Keratinocyte (primary cell): ENCODE measurements at regions not wholly inside any gene's neighbourhood (a gene's known extent, or its start where the extent isn't known, plus 50 kb on each side); places are given as distances from the start of the nearest gene placed in this dataset.
"Not testable (repeated sequence)": the region's sequence is repeated elsewhere in the genome, so short reads cannot be mapped to it uniquely, and the experiment has no call there.

ENCODE experiments used
- DNase-seq: peaks from one replicate; pipeline ENCODE4 v3.0.0-alpha.2; 2011; ENCODE audit warnings: low read depth, missing footprints, low spot score
- FAIRE-seq: peaks from 2 replicates; lab custom pipeline; 2011; peaks lifted over from hg19 to GRCh38; lab: Jason Lieb, UNC
- H2AFZ ChIP-seq: 2 replicates; pipeline ENCODE4 v1.6.0; 2012; ENCODE audit warnings: low read length, control low read depth, inconsistent platforms; ENCODE audit not compliant: control insufficient read depth
- H3K27ac ChIP-seq: 2 replicates; pipeline ENCODE4 v1.5.1; 2011; ENCODE audit warnings: low read length; ENCODE audit not compliant: control insufficient read depth, insufficient read depth
- H3K27me3 ChIP-seq: 3 replicates; pipeline ENCODE4 v1.6.0; 2011; ENCODE audit warnings: low read length; ENCODE audit not compliant: control insufficient read depth, insufficient read depth; ENCODE audit errors: extremely low read depth
- H3K36me3 ChIP-seq, 2 experiments: 2 replicates in 1 of 2; 3 replicates in 1 of 2; pipeline ENCODE4 v1.5.1; 2011; ENCODE audit warnings: low read length in 2 of 2, mild to moderate bottlenecking in 1 of 2; ENCODE audit not compliant: control insufficient read depth in 2 of 2, insufficient read depth in 2 of 2; ENCODE audit errors: extremely low read depth in 1 of 2
- H3K4me1 ChIP-seq: 3 replicates; pipeline ENCODE4 v1.5.1; 2011; ENCODE audit warnings: low read length; ENCODE audit not compliant: control insufficient read depth, insufficient read depth; ENCODE audit errors: extremely low read depth
- H3K4me2 ChIP-seq: 3 replicates; pipeline ENCODE4 v1.6.0; 2011; ENCODE audit warnings: low read depth, low read length; ENCODE audit not compliant: control insufficient read depth, insufficient read depth; ENCODE audit errors: extremely low read depth
- H3K4me3 ChIP-seq, 3 experiments: fragments of 200-600 bp in 1 of 3; sonication (generic) in 1 of 3; 2 replicates in 2 of 3; 3 replicates in 1 of 3; pipeline ENCODE4 v1.5.1; 2011 to 2016; ENCODE audit warnings: low read length in 3 of 3, mild to moderate bottlenecking in 3 of 3, control low read depth in 2 of 3, inconsistent platforms in 1 of 3, low read depth in 1 of 3, mixed read lengths in 1 of 3, mixed run types in 1 of 3, moderate library complexity in 1 of 3; ENCODE audit not compliant: control insufficient read depth in 2 of 3, insufficient read depth in 2 of 3; ENCODE audit errors: extremely low read depth in 1 of 3
- H3K79me2 ChIP-seq: 2 replicates; pipeline ENCODE4 v1.6.0; 2012; ENCODE audit warnings: low read length; ENCODE audit not compliant: control insufficient read depth, insufficient read depth
- H3K9ac ChIP-seq: 3 replicates; pipeline ENCODE4 v1.6.0; 2011; ENCODE audit warnings: low read length; ENCODE audit not compliant: control insufficient read depth, insufficient read depth; ENCODE audit errors: extremely low read depth
- H3K9me1 ChIP-seq: 3 replicates; pipeline ENCODE4 v1.6.0; 2011; ENCODE audit warnings: low read length; ENCODE audit not compliant: control insufficient read depth, insufficient read depth; ENCODE audit errors: extremely low read depth
- H3K9me3 ChIP-seq: 2 replicates; pipeline ENCODE4 v1.5.1; 2012; ENCODE audit warnings: low read depth, low read length; ENCODE audit not compliant: control insufficient read depth
- H4K20me1 ChIP-seq: 3 replicates; pipeline ENCODE4 v1.6.0; 2011; ENCODE audit warnings: low read length; ENCODE audit not compliant: control insufficient read depth, insufficient read depth; ENCODE audit errors: extremely low read depth
- CTCF ChIP-seq, 3 experiments: IDR thresholded peaks in 1 of 3; conservative IDR thresholded peaks in 1 of 3; optimal IDR thresholded peaks in 1 of 3; 2 replicates in 2 of 3; 3 replicates in 1 of 3; pipeline versions ENCODE3 to v1.5.1; 2011; ENCODE audit warnings: low read length in 3 of 3, mild to moderate bottlenecking in 3 of 3, moderate library complexity in 2 of 3, control low read depth in 1 of 3, inconsistent platforms in 1 of 3; ENCODE audit not compliant: insufficient read depth in 2 of 3; ENCODE audit errors: extremely low read depth in 1 of 3
- EZH2 ChIP-seq: IDR thresholded peaks from one replicate; pipeline ENCODE4 v1.6.1; 2012; ENCODE audit warnings: inconsistent platforms, mild to moderate bottlenecking, low read length, moderate library complexity
- dilution Hi-C: fragments of 300-500 bp; cut with MboI; formaldehyde crosslinking; loops from one replicate; pipeline ENCODE4 v1.7.0; 2020; ENCODE audit warnings: low sequenced_read_pairs; ENCODE audit not compliant: extremely low pct_ligation_motif_present

GRCh38 chr1:203559523-203559922, 65.6 kb downstream of the OPTC start:
- FAIRE-seq: no peak
- TF ChIP-seq CTCF (optimal IDR thresholded peaks at IDR 0.05 in 1 of 3, IDR thresholded peaks at IDR 0.05 in 1 of 3, conservative IDR thresholded peaks at IDR 0.05 in 1 of 3; ENCODE audit: extremely low read depth in 1 of 3, insufficient read depth in 2 of 3, low read length in 3 of 3) (no peak), EZH2 (no peak)
- no peak overlapping the region for H3K9ac ChIP-seq
- DNase-seq: no peak
- dilution Hi-C loops: no loop called here
- no peaks in the 10 kb centered on the region for H3K27me3 ChIP-seq
- H3K4me2 ChIP-seq: no peak overlapping the region
- H3K79me2 ChIP-seq: no peaks in the 10 kb centered on the region
- H3K9me3 ChIP-seq: no peaks in the 10 kb centered on the region
- H3K9me1 ChIP-seq: peaks cover 4% of the 10 kb centered on the region
- H3K27ac ChIP-seq: peak overlapping the region; percentile 19
- no peaks in the 10 kb centered on the region for H4K20me1 ChIP-seq
- H3K4me3 ChIP-seq: no peak overlapping the region
- H2AFZ ChIP-seq: no peak overlapping the region
- no peaks in the 10 kb centered on the region for H3K36me3 ChIP-seq
- peaks cover 34% of the 10 kb centered on the region for H3K4me1 ChIP-seq

- FAIRE-seq: not testable (repeated sequence)
These were observed 64.9 kb upstream of the ATP2B4 start for GRCh38 chr1:203561761-203562160.

GRCh38 chr1:203563291-203563690, 63.3 kb upstream of the ATP2B4 start:
- no peak overlapping the region for H3K4me3 ChIP-seq
- H3K27me3 ChIP-seq: no peaks in the 10 kb centered on the region
- H4K20me1 ChIP-seq: no peaks in the 10 kb centered on the region
- no peak for FAIRE-seq
- H3K4me1 ChIP-seq: peaks cover 16% of the 10 kb centered on the region
- H3K9me1 ChIP-seq: no peaks in the 10 kb centered on the region
- H3K9ac ChIP-seq: no peak overlapping the region
- H2AFZ ChIP-seq: no peak overlapping the region
- H3K36me3 ChIP-seq: no peaks in the 10 kb centered on the region
- no peaks in the 10 kb centered on the region for H3K79me2 ChIP-seq
- H3K4me2 ChIP-seq: no peak overlapping the region
- DNase-seq: no peak
- dilution Hi-C loops: no loop called here
- no peaks in the 10 kb centered on the region for H3K9me3 ChIP-seq
- H3K27ac ChIP-seq: no peak overlapping the region
- TF ChIP-seq CTCF (optimal IDR thresholded peaks at IDR 0.05 in 1 of 3, IDR thresholded peaks at IDR 0.05 in 1 of 3, conservative IDR thresholded peaks at IDR 0.05 in 1 of 3; ENCODE audit: extremely low read depth in 1 of 3, insufficient read depth in 2 of 3, low read length in 3 of 3) (no peak), EZH2 (no peak)

More at GRCh38 chr1:203561761-203562160, 64.9 kb upstream of the ATP2B4 start:
- H2AFZ ChIP-seq, H3K4me3 ChIP-seq, H3K79me2 ChIP-seq, H3K4me2 ChIP-seq, dilution Hi-C loops, H3K9me3 ChIP-seq, H3K36me3 ChIP-seq, H3K27ac ChIP-seq, H3K9ac ChIP-seq, H3K9me1 ChIP-seq, H3K27me3 ChIP-seq, H4K20me1 ChIP-seq, DNase-seq: not testable (repeated sequence)
- H3K4me1 ChIP-seq: peaks cover 31% of the 10 kb centered on the region
